Astrocyte of the spinal cord (primary cell): ENCODE measurements at regions not wholly inside any gene's neighbourhood (a gene's known extent, or its start where the extent isn't known, plus 50 kb on each side); places are given as distances from the start of the nearest gene placed in this dataset.
"Not testable (repeated sequence)": the region's sequence is repeated elsewhere in the genome, so short reads cannot be mapped to it uniquely, and the experiment has no call there.

Experiments
- DNase-seq: peaks from one replicate; pipeline ENCODE4 v3.0.0; 2011; ENCODE audit warnings: low read depth, low spot score
- H3K4me3 ChIP-seq: 2 replicates; pipeline ENCODE4 v1.5.1; 2011; ENCODE audit warnings: low read depth, mild to moderate bottlenecking, low read length, moderate library complexity
- in situ Hi-C: cut with HindIII; loops from 2 replicates; pipeline ENCODE4 v1.10.0; 2017; ENCODE audit warnings: low sequenced_read_pairs
- TF ChIP-seq, protein P1 (sequence below): IDR thresholded peaks from 2 replicates; pipeline ENCODE4 v1.5.1; 2012; ENCODE audit warnings: low read depth, mild to moderate bottlenecking, low read length, inconsistent platforms

DNA sequence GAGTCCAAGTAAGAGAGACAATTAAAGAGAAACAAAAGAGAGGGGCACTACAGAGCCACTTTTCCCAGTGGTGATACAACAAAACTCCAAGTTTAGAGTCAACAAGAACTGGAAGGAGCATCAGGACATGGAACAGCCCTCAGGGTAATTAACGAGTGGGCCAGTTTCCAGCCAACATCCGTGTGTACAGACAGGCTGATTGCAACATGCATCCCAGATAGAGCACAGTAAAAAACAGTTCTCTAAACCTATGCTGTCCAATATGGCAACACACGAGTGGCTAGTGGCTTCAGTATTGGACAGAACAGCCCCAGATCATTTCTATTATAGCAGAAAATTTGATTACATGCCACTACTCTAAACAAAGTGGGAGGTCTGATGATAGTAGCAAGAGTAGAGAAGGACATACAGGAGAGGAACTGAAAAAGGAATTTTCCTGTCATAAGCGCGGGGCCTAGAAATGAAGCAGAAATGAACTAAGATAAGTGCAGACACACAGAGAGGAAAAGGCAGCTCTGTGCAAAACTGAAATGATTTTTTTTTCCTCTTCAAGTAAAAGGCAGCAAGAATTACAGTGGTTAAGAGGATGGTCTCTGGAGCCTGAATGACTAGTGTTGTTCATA is 175.6 kb upstream of the CCNG1 start:
- no peak overlapping the region for H3K4me3 ChIP-seq
- TF ChIP-seq, protein P1, sequence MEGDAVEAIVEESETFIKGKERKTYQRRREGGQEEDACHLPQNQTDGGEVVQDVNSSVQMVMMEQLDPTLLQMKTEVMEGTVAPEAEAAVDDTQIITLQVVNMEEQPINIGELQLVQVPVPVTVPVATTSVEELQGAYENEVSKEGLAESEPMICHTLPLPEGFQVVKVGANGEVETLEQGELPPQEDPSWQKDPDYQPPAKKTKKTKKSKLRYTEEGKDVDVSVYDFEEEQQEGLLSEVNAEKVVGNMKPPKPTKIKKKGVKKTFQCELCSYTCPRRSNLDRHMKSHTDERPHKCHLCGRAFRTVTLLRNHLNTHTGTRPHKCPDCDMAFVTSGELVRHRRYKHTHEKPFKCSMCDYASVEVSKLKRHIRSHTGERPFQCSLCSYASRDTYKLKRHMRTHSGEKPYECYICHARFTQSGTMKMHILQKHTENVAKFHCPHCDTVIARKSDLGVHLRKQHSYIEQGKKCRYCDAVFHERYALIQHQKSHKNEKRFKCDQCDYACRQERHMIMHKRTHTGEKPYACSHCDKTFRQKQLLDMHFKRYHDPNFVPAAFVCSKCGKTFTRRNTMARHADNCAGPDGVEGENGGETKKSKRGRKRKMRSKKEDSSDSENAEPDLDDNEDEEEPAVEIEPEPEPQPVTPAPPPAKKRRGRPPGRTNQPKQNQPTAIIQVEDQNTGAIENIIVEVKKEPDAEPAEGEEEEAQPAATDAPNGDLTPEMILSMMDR = no peak
- DNase-seq = no peak
- in situ Hi-C loops = no loop called here

DNA sequence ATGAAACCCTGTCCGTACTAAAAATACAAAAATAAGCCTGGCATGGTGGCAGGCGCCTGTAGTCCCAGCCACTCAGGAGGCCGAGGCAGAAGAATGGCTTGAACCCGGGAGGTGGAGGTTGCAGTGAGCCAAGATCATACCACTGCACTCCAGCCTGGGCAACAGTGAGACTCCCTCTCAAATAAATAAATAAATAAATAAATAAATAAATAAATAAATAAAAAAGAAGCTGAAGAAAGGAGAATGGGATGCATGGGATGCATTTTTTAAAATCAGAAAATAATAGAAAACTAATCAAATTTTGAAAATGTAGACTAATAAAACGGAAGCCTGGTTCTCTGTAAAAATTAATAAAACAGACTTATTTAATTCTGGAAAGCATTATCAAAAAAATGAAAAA is 171.1 kb upstream of the CCNG1 start:
- in situ Hi-C loops, H3K4me3 ChIP-seq, DNase-seq: not testable (repeated sequence)

DNA sequence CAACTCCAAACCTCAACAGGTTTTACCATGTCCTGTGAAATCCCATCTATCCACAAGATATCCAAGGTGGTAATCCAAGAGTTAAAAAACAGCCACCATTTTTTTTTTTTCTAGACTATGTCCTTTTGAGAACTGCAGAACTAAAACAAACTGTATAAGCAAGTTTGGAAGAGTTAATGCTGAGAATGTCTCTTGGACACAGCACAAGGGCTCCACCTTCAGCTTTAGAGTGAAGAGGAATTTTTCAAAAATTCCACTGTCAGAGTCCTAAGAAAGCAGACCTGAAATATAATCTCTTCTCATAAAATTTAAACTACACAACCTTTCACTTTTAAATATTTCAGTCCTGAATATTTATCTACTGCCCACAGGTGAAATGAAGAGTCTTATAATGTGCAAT is 167.8 kb upstream of the CCNG1 start:
- DNase-seq = peak; percentile 44
- in situ Hi-C loops = no loop called here
- TF ChIP-seq, protein P1 = peak; percentile 18

DNA sequence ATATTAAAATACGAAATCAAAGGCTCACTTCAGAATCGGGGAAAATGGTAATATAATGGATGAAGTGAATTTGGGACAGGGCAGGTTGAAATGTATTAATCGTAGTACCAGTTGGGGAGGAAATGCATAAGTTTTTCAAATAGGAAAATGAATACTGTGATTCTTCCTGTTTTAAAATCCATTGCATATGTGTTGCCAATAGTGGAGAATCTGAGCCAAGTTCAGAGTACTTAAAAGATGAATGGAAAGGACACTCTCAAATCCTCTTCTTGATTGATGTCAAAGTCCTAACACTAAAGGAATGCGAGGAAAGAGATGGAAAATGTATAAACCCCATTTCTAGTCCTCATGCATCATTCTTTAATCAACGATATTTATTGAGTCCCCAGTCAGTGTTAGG is 160.9 kb upstream of the CCNG1 start:
- no peak for DNase-seq
- H3K4me3 ChIP-seq = no peak overlapping the region
- TF ChIP-seq, protein P1 = no peak
- in situ Hi-C loops = no loop called here

More for the DNA sequence above, 167.8 kb upstream of the CCNG1 start:
- no peak overlapping the region for H3K4me3 ChIP-seq

DNA sequence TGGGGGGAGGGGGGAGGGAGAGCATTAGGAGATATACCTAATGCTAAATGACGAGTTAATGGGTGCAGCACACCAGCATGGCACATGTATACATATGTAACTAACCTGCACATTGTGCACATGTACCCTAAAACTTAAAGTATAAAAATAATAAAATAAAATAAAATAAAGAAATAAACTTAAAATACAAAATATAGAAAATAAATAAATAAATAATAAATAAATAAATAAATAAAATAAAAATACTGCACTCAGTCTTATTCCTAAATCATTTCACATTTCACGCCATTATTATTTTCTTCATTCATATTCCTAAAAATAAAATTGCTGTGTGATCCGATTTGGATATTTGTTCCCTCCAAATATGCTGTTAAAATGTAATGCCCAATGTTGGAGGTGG is 156.5 kb upstream of the CCNG1 start:
- DNase-seq, H3K4me3 ChIP-seq, in situ Hi-C loops: not testable (repeated sequence)

DNA sequence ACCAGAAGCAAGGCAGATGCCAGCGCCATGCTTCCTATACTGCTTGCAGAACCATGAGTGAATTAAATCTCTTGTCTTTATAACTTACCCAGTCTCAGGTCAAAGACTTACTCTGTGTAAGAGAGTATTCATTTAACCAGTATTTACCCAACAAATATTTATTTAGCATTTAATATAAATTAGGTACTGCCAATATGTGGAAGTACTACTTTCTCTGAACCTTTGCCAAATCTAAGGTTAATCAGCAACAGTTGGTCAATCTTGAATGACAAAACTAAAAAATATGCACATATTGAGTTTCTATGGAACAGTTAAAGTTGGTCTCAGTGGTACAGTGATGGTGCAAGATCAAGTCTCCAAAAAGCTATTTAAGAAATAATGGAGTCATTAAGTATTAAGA is 155.9 kb upstream of the CCNG1 start:
- TF ChIP-seq, protein P1 = no peak
- DNase-seq = no peak
- no peak overlapping the region for H3K4me3 ChIP-seq
- in situ Hi-C loops = no loop called here

GRCh38 chr5:163293836-163294235 is 143.6 kb upstream of the CCNG1 start:
- no peak for DNase-seq
- H3K4me3 ChIP-seq = no peak overlapping the region
- TF ChIP-seq, protein P1 = no peak
- in situ Hi-C loops = no loop called here

- DNase-seq = no peak
- in situ Hi-C loops = no loop called here
- TF ChIP-seq, protein P1 = no peak
These were observed 133.7 kb upstream of the CCNG1 start for GRCh38 chr5:163303718-163304117.

More at GRCh38 chr5:163303718-163304117, 133.7 kb upstream of the CCNG1 start:
- H3K4me3 ChIP-seq = no peak overlapping the region
